GM12892 (cell line): ENCODE measurements at regions not wholly inside any gene's neighbourhood (a gene's known extent, or its start where the extent isn't known, plus 50 kb on each side); places are given as distances from the start of the nearest gene placed in this dataset.

ENCODE experiments used
- POLR2A ChIP-seq: IDR thresholded peaks from 2 replicates; pipeline ENCODE4 v1.6.1; 2011; ENCODE audit warnings: low read depth, low read length, control low read depth
- POLR2AphosphoS5 ChIP-seq: IDR thresholded peaks from 2 replicates; pipeline ENCODE4 v1.6.1; 2011; ENCODE audit warnings: low read depth, low read length, control low read depth
- TAF1 ChIP-seq: IDR thresholded peaks from 2 replicates; pipeline ENCODE4 v1.6.1; 2011; ENCODE audit warnings: low read depth, mild to moderate bottlenecking, control low read depth, low read length, borderline replicate concordance

GRCh38 chr9:29697011-29697410 is 2123.7 kb upstream of the C9orf72 start:
- TF ChIP-seq POLR2A (no peak), TAF1 (no peak), POLR2AphosphoS5 (no peak)
